ENCODE measurements at regions not wholly inside any gene's neighbourhood (a gene's known extent, or its start where the extent isn't known, plus 50 kb on each side); places are given as distances from the start of the nearest gene placed in this dataset.

- Histone ChIP-seq H3K4me2 (ENCODE audit: low read length) (no peak overlapping the region), H3K79me1 (ENCODE audit: low read length) (no peaks in the 10 kb centered on the region), H3K9ac (ENCODE audit: low read length) (no peak overlapping the region), H3K4ac (ENCODE audit: low read depth, low read length) (no peak overlapping the region), H2BK5ac (ENCODE audit: low read length) (no peak overlapping the region), H3K36me3 (ENCODE audit: control insufficient read depth, insufficient read depth, low read length) (no peaks in the 10 kb centered on the region), H3K18ac (ENCODE audit: low read length) (no peak overlapping the region), H3K56ac (ENCODE audit: low read length) (no peak overlapping the region), H3K27ac (ENCODE audit: low read depth, low read length) (no peak overlapping the region), H4K8ac (ENCODE audit: low read depth, low read length) (no peak overlapping the region), H3K79me2 (ENCODE audit: control insufficient read depth, insufficient read depth, low read length) (no peaks in the 10 kb centered on the region), H3K27me3 (ENCODE audit: insufficient read depth, low read length, poor library complexity) (no peaks in the 10 kb centered on the region), H3K4me1 (ENCODE audit: control insufficient read depth, low read depth, low read length) (no peaks in the 10 kb centered on the region), H2BK120ac (ENCODE audit: low read depth, low read length) (no peak overlapping the region), H2AK5ac (ENCODE audit: low read length) (no peak overlapping the region), H4K5ac (ENCODE audit: low read length) (no peak overlapping the region), H2BK15ac (replicated peaks; ENCODE audit: low read depth) (no peak overlapping the region), H3K23ac (ENCODE audit: low read length) (no peak overlapping the region), H3K4me3 (ENCODE audit: low read length) (no peak overlapping the region)
- WGBS (ENCODE audit: extremely low coverage, insufficient coverage, low lambda C conversion rate), result no CpG with 5 or more reads among the region's 4 CpGs
- DNase-seq, result no peak
Measured at GRCh38 chr1:109816175-109816811, 52.6 kb upstream of the EPS8L3 start.

GRCh38 chr1:109815809-109816174, 52.1 kb upstream of the EPS8L3 start:
- no peak overlapping the region for H4K8ac ChIP-seq (ENCODE audit: low read depth, low read length)
- no peak overlapping the region for H2BK5ac ChIP-seq (ENCODE audit: low read length)
- no peak overlapping the region for H3K4me3 ChIP-seq (ENCODE audit: low read length)
- H3K4ac ChIP-seq (ENCODE audit: low read depth, low read length), result no peak overlapping the region
- no peak overlapping the region for H2BK15ac ChIP-seq (replicated peaks; ENCODE audit: low read depth)
- no peaks in the 10 kb centered on the region for H3K79me2 ChIP-seq (ENCODE audit: control insufficient read depth, insufficient read depth, low read length)
- H3K4me1 ChIP-seq (ENCODE audit: control insufficient read depth, low read depth, low read length), result no peaks in the 10 kb centered on the region
- DNase-seq, result no peak
- no peak overlapping the region for H3K27ac ChIP-seq (ENCODE audit: low read depth, low read length)
- no peaks in the 10 kb centered on the region for H3K27me3 ChIP-seq (ENCODE audit: insufficient read depth, low read length, poor library complexity)
- H3K56ac ChIP-seq (ENCODE audit: low read length), result no peak overlapping the region
- H3K9ac ChIP-seq (ENCODE audit: low read length), result no peak overlapping the region
- no peak overlapping the region for H2AK5ac ChIP-seq (ENCODE audit: low read length)
- no CpG with 5 or more reads among the region's 3 CpGs for whole genome bisulfite sequencing (ENCODE audit: extremely low coverage, insufficient coverage, low lambda C conversion rate)
- no peak overlapping the region for H3K18ac ChIP-seq (ENCODE audit: low read length)
- H3K79me1 ChIP-seq (ENCODE audit: low read length), result no peaks in the 10 kb centered on the region
- no peak overlapping the region for H3K23ac ChIP-seq (ENCODE audit: low read length)
- no peak overlapping the region for H4K5ac ChIP-seq (ENCODE audit: low read length)
- no peak overlapping the region for H3K4me2 ChIP-seq (ENCODE audit: low read length)
- no peaks in the 10 kb centered on the region for H3K36me3 ChIP-seq (ENCODE audit: control insufficient read depth, insufficient read depth, low read length)
- H2BK120ac ChIP-seq (ENCODE audit: low read depth, low read length), result no peak overlapping the region

- no peak overlapping the region for H3K23ac ChIP-seq (ENCODE audit: low read length)
- no CpG with 5 or more reads among the region's 8 CpGs for WGBS (ENCODE audit: extremely low coverage, insufficient coverage, low lambda C conversion rate)
- no peaks in the 10 kb centered on the region for H3K79me2 ChIP-seq (ENCODE audit: control insufficient read depth, insufficient read depth, low read length)
Measured at GRCh38 chr1:109814993-109815786, 51.5 kb upstream of the EPS8L3 start.

GRCh38 chr1:109814223-109814622, 50.5 kb upstream of the EPS8L3 start:
- no peak overlapping the region for H2BK15ac ChIP-seq (replicated peaks; ENCODE audit: low read depth)
- no peak overlapping the region for H3K4me2 ChIP-seq (ENCODE audit: low read length)
- H3K4me3 ChIP-seq (ENCODE audit: low read length), result no peak overlapping the region
- no peak overlapping the region for H2AK5ac ChIP-seq (ENCODE audit: low read length)
- no peaks in the 10 kb centered on the region for H3K27me3 ChIP-seq (ENCODE audit: insufficient read depth, low read length, poor library complexity)
- no peak overlapping the region for H3K4ac ChIP-seq (ENCODE audit: low read depth, low read length)
- no peak overlapping the region for H3K18ac ChIP-seq (ENCODE audit: low read length)
- H3K56ac ChIP-seq (ENCODE audit: low read length), result no peak overlapping the region
- no peak overlapping the region for H2BK120ac ChIP-seq (ENCODE audit: low read depth, low read length)
- H3K79me1 ChIP-seq (ENCODE audit: low read length), result no peaks in the 10 kb centered on the region
- H3K23ac ChIP-seq (ENCODE audit: low read length), result no peak overlapping the region
- H3K36me3 ChIP-seq (ENCODE audit: control insufficient read depth, insufficient read depth, low read length), result no peaks in the 10 kb centered on the region
- H4K8ac ChIP-seq (ENCODE audit: low read depth, low read length), result no peak overlapping the region
- WGBS (ENCODE audit: extremely low coverage, insufficient coverage, low lambda C conversion rate), result no CpG with 5 or more reads among the region's 5 CpGs
- H3K79me2 ChIP-seq (ENCODE audit: control insufficient read depth, insufficient read depth, low read length), result no peaks in the 10 kb centered on the region
- H3K27ac ChIP-seq (ENCODE audit: low read depth, low read length), result no peak overlapping the region
- no peak overlapping the region for H4K5ac ChIP-seq (ENCODE audit: low read length)
- H2BK5ac ChIP-seq (ENCODE audit: low read length), result no peak overlapping the region
- DNase-seq, result no peak
- no peak overlapping the region for H3K9ac ChIP-seq (ENCODE audit: low read length)
- no peaks in the 10 kb centered on the region for H3K4me1 ChIP-seq (ENCODE audit: control insufficient read depth, low read depth, low read length)

More at GRCh38 chr1:109814993-109815786, 51.5 kb upstream of the EPS8L3 start:
- Histone ChIP-seq H2BK5ac (ENCODE audit: low read length) (no peak overlapping the region), H3K4me3 (ENCODE audit: low read length) (no peak overlapping the region), H3K56ac (ENCODE audit: low read length) (no peak overlapping the region), H3K4ac (ENCODE audit: low read depth, low read length) (no peak overlapping the region), H3K27me3 (ENCODE audit: insufficient read depth, low read length, poor library complexity) (no peaks in the 10 kb centered on the region), H4K8ac (ENCODE audit: low read depth, low read length) (no peak overlapping the region), H2BK120ac (ENCODE audit: low read depth, low read length) (no peak overlapping the region), H3K18ac (ENCODE audit: low read length) (no peak overlapping the region), H3K36me3 (ENCODE audit: control insufficient read depth, insufficient read depth, low read length) (no peaks in the 10 kb centered on the region), H2BK15ac (replicated peaks; ENCODE audit: low read depth) (no peak overlapping the region), H4K5ac (ENCODE audit: low read length) (no peak overlapping the region), H3K9ac (ENCODE audit: low read length) (no peak overlapping the region), H3K27ac (ENCODE audit: low read depth, low read length) (no peak overlapping the region), H3K4me2 (ENCODE audit: low read length) (no peak overlapping the region), H3K4me1 (ENCODE audit: control insufficient read depth, low read depth, low read length) (no peaks in the 10 kb centered on the region), H2AK5ac (ENCODE audit: low read length) (no peak overlapping the region), H3K79me1 (ENCODE audit: low read length) (no peaks in the 10 kb centered on the region)
- no peak for DNase-seq
